Cardiac fibroblast (primary cell): ENCODE measurements at regions not wholly inside any gene's neighbourhood (a gene's known extent, or its start where the extent isn't known, plus 50 kb on each side); places are given as distances from the start of the nearest gene placed in this dataset.
"Not testable (repeated sequence)": the region's sequence is repeated elsewhere in the genome, so short reads cannot be mapped to it uniquely, and the experiment has no call there.

Experiments
- DNase-seq, 2 donors: peaks; one replicate each; pipeline versions ENCODE4 v3.0.0 to v3.0.0-alpha.2; 2010; ENCODE audit warnings: low read depth in 2 of 2
- H3K4me3 ChIP-seq, 2 donors: replicated peaks in 1 of 2; 1 replicate in 1 of 2; 2 replicates in 1 of 2; pipeline ENCODE4 v1.5.1; 2011; ENCODE audit warnings: low read depth in 2 of 2, low read length in 2 of 2, mild to moderate bottlenecking in 2 of 2, moderate library complexity in 1 of 2
- TF ChIP-seq, protein P1 (sequence below): IDR thresholded peaks from one replicate; pipeline ENCODE4 v1.5.1; 2011; ENCODE audit warnings: low read depth, mild to moderate bottlenecking, low read length, inconsistent platforms

DNA sequence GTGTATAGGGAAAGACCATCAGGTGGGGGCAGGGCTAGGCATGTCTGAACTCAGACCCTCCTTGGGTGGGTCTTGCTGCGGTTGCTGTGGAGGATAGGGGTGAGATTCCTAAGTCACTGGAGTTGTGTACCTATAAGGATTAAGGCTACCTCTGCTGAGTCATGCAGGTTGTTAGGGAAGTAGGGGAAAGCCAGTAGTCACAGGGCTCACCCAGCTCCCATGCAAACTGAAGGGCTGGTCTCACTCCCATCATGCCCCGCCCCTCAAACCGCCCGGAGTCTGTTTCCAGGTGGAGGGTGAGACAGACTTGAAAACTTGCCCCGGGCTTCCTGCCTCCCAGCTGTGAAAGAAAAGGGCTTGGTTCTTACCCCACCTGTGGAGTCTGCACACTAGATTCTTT, 161.8 kb downstream of the CAVIN4 start:
- H3K4me3 ChIP-seq: no peak overlapping the region
- DNase-seq: no peak
- TF ChIP-seq, protein P1, sequence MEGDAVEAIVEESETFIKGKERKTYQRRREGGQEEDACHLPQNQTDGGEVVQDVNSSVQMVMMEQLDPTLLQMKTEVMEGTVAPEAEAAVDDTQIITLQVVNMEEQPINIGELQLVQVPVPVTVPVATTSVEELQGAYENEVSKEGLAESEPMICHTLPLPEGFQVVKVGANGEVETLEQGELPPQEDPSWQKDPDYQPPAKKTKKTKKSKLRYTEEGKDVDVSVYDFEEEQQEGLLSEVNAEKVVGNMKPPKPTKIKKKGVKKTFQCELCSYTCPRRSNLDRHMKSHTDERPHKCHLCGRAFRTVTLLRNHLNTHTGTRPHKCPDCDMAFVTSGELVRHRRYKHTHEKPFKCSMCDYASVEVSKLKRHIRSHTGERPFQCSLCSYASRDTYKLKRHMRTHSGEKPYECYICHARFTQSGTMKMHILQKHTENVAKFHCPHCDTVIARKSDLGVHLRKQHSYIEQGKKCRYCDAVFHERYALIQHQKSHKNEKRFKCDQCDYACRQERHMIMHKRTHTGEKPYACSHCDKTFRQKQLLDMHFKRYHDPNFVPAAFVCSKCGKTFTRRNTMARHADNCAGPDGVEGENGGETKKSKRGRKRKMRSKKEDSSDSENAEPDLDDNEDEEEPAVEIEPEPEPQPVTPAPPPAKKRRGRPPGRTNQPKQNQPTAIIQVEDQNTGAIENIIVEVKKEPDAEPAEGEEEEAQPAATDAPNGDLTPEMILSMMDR: no peak

DNA sequence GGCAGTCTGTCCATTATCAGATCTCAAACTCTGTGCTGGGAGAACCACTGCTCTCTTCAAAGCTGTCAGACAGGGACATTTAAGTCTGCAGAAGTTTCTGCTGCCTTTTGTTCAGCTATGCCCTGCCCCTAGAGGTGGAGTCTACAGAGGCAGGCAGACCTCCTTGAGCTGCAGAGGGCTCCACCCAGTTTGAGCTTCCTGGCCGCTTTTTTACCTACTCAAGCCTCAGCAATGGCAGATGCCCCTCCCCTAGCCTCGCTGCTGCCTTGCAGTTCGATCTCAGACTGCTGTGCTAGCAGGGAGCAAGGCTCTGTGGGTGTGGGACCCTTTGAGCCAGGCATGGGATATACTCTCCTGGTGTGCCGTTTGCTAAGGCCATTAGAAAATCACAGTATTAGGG, 171.1 kb downstream of the CAVIN4 start:
- not testable (repeated sequence) for H3K4me3 ChIP-seq, DNase-seq

DNA sequence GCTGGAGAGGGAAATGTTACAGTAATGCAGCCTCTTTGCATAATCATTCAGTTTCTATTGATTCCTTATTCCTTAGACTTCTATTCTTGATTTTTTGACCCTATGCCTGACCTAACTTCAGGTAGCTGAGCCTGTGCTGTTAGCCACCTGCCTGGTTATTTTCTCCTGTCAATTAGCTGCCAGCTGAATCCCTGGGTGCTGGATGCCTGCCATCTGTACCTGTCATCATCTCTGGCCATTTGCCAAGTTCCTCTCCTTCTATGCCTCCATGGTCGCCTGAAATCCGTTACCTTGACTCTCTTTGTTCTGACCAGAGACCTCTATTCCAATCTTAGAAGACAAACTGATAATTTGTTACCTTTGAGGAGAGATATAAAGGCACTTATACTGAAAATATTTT, 178.3 kb downstream of the CAVIN4 start:
- H3K4me3 ChIP-seq: no peak overlapping the region
- no peak for DNase-seq
- TF ChIP-seq, protein P1: no peak

DNA sequence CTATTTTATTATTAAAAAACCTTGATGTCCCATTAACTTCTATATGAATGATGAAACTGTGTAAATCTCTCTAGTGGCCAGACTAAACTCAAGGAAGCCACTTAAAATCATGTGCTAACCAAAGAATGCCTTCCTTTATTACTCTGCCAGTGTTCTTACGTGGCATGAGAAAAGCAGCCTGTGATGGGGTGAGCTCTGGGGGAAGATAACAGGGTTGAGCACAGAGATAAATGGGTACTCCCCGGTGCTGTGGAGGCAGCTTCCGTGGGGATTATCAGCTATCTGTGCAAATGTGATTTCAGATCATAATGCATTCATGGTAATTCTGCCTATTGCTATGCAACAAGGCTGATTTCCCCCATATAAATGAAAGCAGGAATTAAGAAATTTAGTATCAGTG, 181.3 kb downstream of the CAVIN4 start:
- TF ChIP-seq, protein P1: no peak
- DNase-seq: no peak
- H3K4me3 ChIP-seq: no peak overlapping the region

DNA sequence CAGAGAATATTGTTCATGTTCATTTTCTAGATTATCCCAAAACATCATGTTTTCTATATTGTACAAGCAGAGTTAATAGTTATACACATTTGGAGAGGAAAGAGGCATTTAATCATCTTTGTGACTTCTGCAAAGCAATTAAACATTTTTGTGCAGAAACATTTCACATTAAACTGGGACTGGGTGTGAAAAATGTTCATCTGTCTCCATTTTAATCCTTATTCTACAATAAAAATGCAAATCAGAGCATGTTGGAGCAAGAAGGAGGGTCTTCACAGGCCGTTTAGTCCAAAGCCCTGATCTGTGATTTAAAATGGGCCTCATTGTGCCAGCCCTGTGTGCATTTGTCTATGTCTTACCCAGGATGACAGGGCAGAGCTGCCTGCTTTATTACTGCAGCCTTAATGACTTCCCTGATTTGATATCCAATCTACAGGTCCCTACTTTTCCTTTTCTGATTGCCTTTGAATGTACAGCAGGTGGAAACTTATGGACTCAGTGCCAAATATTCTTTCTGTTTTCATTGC, 183.5 kb downstream of the CAVIN4 start:
- TF ChIP-seq, protein P1: no peak
- DNase-seq: no peak
- no peak overlapping the region for H3K4me3 ChIP-seq

DNA sequence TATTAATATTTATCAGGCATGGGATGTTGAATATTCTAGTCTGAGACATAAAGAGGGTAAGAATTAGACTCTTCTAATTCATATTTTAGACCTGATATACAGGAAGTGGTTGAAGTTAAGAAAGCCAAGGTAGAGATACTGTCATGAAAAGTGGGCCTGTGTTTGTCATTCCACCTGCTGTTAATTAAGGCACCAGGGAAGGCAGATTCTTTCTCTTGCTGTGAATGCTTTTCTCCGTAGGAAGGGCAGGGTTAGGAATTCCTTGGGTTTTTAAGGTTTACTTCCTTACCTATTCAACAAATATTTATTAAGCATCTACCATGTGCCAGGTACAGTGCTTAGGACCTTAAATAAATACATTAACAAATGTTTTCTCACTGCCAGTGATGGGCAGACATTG, 196.4 kb downstream of the CAVIN4 start:
- no peak for DNase-seq
- no peak overlapping the region for H3K4me3 ChIP-seq

DNA sequence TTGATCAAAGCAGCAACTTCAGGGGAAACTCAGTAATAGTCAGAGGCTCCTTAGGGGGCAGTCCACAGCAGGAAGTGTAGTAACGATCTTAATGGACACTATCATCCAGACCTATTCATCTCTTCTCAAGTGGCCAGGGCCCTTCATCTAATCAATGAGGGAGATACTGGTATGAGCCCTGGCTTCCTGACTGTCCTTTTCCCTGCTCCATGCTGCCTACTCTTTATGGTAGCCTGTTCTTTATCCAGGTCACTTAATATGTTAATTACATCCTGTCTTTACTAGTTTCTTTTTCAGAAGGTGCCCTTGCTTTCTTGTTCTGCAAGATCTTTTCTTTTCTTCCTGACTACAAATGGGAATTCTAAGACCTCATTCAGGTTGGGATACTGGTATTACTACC, 197.1 kb downstream of the CAVIN4 start:
- TF ChIP-seq, protein P1: no peak

More for the DNA sequence above, 196.4 kb downstream of the CAVIN4 start:
- TF ChIP-seq, protein P1: no peak

More for the DNA sequence above, 197.1 kb downstream of the CAVIN4 start:
- no peak for DNase-seq
- no peak overlapping the region for H3K4me3 ChIP-seq
